ENCODE measurements at regions not wholly inside any gene's neighbourhood (a gene's known extent, or its start where the extent isn't known, plus 50 kb on each side); places are given as distances from the start of the nearest gene placed in this dataset.

- H3K4me3 ChIP-seq (replicated peaks; ENCODE audit: low read depth, low read length): no peak overlapping the region
- no peak for DNase-seq (ENCODE audit: extremely low read depth, low read depth)
- TF ChIP-seq CTCF (IDR thresholded peaks at IDR 0.05; ENCODE audit: low read depth, low read length, missing control alignments): no peak
Measured at GRCh38 chr12:60834806-60835205, 1239.0 kb downstream of the SLC16A7 start.

- no peak overlapping the region for H3K4me3 ChIP-seq (replicated peaks; ENCODE audit: low read depth, low read length)
- no peak for TF ChIP-seq CTCF (IDR thresholded peaks at IDR 0.05; ENCODE audit: low read depth, low read length, missing control alignments)
- no peak for DNase-seq (ENCODE audit: extremely low read depth, low read depth)
Measured at GRCh38 chr12:60836651-60837050, 1240.8 kb downstream of the SLC16A7 start.

GRCh38 chr12:60842181-60842580 lies 1246.4 kb downstream of the SLC16A7 start:
- TF ChIP-seq CTCF (IDR thresholded peaks at IDR 0.05; ENCODE audit: low read depth, low read length, missing control alignments): no peak
- no peak overlapping the region for H3K4me3 ChIP-seq (replicated peaks; ENCODE audit: low read depth, low read length)
- no peak for DNase-seq (ENCODE audit: extremely low read depth, low read depth)

GRCh38 chr12:60844101-60844500 lies 1248.3 kb downstream of the SLC16A7 start:
- no peak overlapping the region for H3K4me3 ChIP-seq (replicated peaks; ENCODE audit: low read depth, low read length)
- no peak for TF ChIP-seq CTCF (IDR thresholded peaks at IDR 0.05; ENCODE audit: low read depth, low read length, missing control alignments)
- DNase-seq (ENCODE audit: extremely low read depth, low read depth): no peak

- no peak for TF ChIP-seq CTCF (IDR thresholded peaks at IDR 0.05; ENCODE audit: low read depth, low read length, missing control alignments)
- H3K4me3 ChIP-seq (replicated peaks; ENCODE audit: low read depth, low read length): no peak overlapping the region
- no peak for DNase-seq (ENCODE audit: extremely low read depth, low read depth)
Measured at GRCh38 chr12:60844875-60845274, 1249.0 kb downstream of the SLC16A7 start.

- no peak overlapping the region for H3K4me3 ChIP-seq (replicated peaks; ENCODE audit: low read depth, low read length)
- no peak for TF ChIP-seq CTCF (IDR thresholded peaks at IDR 0.05; ENCODE audit: low read depth, low read length, missing control alignments)
- DNase-seq (ENCODE audit: extremely low read depth, low read depth): no peak
Measured at GRCh38 chr12:60845696-60846095, 1249.9 kb downstream of the SLC16A7 start.

GRCh38 chr12:60847281-60847680 lies 1251.5 kb downstream of the SLC16A7 start:
- no peak overlapping the region for H3K4me3 ChIP-seq (replicated peaks; ENCODE audit: low read depth, low read length)
- TF ChIP-seq CTCF (IDR thresholded peaks at IDR 0.05; ENCODE audit: low read depth, low read length, missing control alignments): no peak
- no peak for DNase-seq (ENCODE audit: extremely low read depth, low read depth)

Measured in HFF-Myc (cell line).